ENCODE measurements at regions not wholly inside any gene's neighbourhood (a gene's known extent, or its start where the extent isn't known, plus 50 kb on each side); places are given as distances from the start of the nearest gene placed in this dataset.

- DNase-seq (ENCODE audit: low read depth), result no peak
Measured at GRCh38 chr5:74316064-74316603, 324.4 kb downstream of the ENC1 start.

- no peak for DNase-seq (ENCODE audit: low read depth)
Measured at GRCh38 chr5:74314906-74315305, 325.6 kb downstream of the ENC1 start.

- DNase-seq (ENCODE audit: low read depth), result no peak
Measured at GRCh38 chr5:74313896-74314295, 326.6 kb downstream of the ENC1 start.

GRCh38 chr5:74312746-74313145, 327.8 kb downstream of the ENC1 start:
- no peak for DNase-seq (ENCODE audit: low read depth)

GRCh38 chr5:74311961-74312360, 328.6 kb downstream of the ENC1 start:
- DNase-seq (ENCODE audit: low read depth), result no peak

GRCh38 chr5:74310997-74311930, 329.3 kb downstream of the ENC1 start:
- DNase-seq (ENCODE audit: low read depth), result no peak

GRCh38 chr5:74310386-74310785, 330.1 kb downstream of the ENC1 start:
- DNase-seq (ENCODE audit: low read depth), result no peak

GRCh38 chr5:74309050-74309449, 331.5 kb downstream of the ENC1 start:
- no peak for DNase-seq (ENCODE audit: low read depth)

GRCh38 chr5:74306845-74307244, 333.7 kb downstream of the ENC1 start:
- DNase-seq (ENCODE audit: low read depth), result no peak

- DNase-seq (ENCODE audit: low read depth), result no peak
Measured at GRCh38 chr5:74304536-74304935, 336.0 kb downstream of the ENC1 start.

GRCh38 chr5:74303578-74303977, 336.9 kb downstream of the ENC1 start:
- no peak for DNase-seq (ENCODE audit: low read depth)

- DNase-seq (ENCODE audit: low read depth), result no peak
Measured at GRCh38 chr5:74301576-74301975, 339.0 kb downstream of the ENC1 start.

- no peak for DNase-seq (ENCODE audit: low read depth)
Measured at GRCh38 chr5:74300808-74301389, 339.6 kb downstream of the ENC1 start.

GRCh38 chr5:74299833-74300232, 340.7 kb downstream of the ENC1 start:
- no peak for DNase-seq (ENCODE audit: low read depth)

GRCh38 chr5:74296685-74297408, 343.7 kb downstream of the ENC1 start:
- no peak for DNase-seq (ENCODE audit: low read depth)

- no peak for DNase-seq (ENCODE audit: low read depth)
Measured at GRCh38 chr5:74295676-74296075, 344.9 kb downstream of the ENC1 start.

GRCh38 chr5:74295141-74295540, 345.4 kb downstream of the ENC1 start:
- DNase-seq (ENCODE audit: low read depth), result no peak

GRCh38 chr5:74294231-74294705, 346.3 kb downstream of the ENC1 start:
- no peak for DNase-seq (ENCODE audit: low read depth)

- no peak for DNase-seq (ENCODE audit: low read depth)
Measured at GRCh38 chr5:74293182-74293581, 347.3 kb downstream of the ENC1 start.

- no peak for DNase-seq (ENCODE audit: low read depth)
Measured at GRCh38 chr5:74290634-74291241, 349.8 kb downstream of the ENC1 start.

- DNase-seq (ENCODE audit: low read depth), result no peak
Measured at GRCh38 chr5:74289691-74290090, 350.8 kb downstream of the ENC1 start.

GRCh38 chr5:74289238-74289637, 351.3 kb downstream of the ENC1 start:
- no peak for DNase-seq (ENCODE audit: low read depth)
